ENCODE measurements at regions not wholly inside any gene's neighbourhood (a gene's known extent, or its start where the extent isn't known, plus 50 kb on each side); places are given as distances from the start of the nearest gene placed in this dataset.

- Histone ChIP-seq H3K27me3 (ENCODE audit: control insufficient read depth, insufficient read depth, low read length) (no peaks in the 10 kb centered on the region), H3K27ac (ENCODE audit: low read depth, low read length) (no peak overlapping the region), H3K4me1 (ENCODE audit: control insufficient read depth, insufficient read depth, low read length) (peaks cover 3% of the 10 kb centered on the region), H3K4me3 (ENCODE audit: low read depth, low read length) (no peak overlapping the region), H3K9me3 (ENCODE audit: control insufficient read depth, insufficient read depth, low read length) (no peaks in the 10 kb centered on the region), H3K36me3 (ENCODE audit: control insufficient read depth, insufficient read depth, low read length) (no peaks in the 10 kb centered on the region)
- WGBS (ENCODE audit: insufficient coverage): 54% methylated on average over 3 of the region's 7 CpGs
- DNase-seq (ENCODE audit: low read depth in 4 of 6, low spot score in 6 of 6): no peak
These were observed 172.4 kb downstream of the FBXO15 start for GRCh38 chr18:73975266-73975665.

GRCh38 chr18:73973972-73974371 lies 173.7 kb downstream of the FBXO15 start:
- Histone ChIP-seq H3K36me3 (ENCODE audit: control insufficient read depth, insufficient read depth, low read length) (no peaks in the 10 kb centered on the region), H3K4me3 (ENCODE audit: low read depth, low read length) (no peak overlapping the region), H3K9me3 (ENCODE audit: control insufficient read depth, insufficient read depth, low read length) (no peaks in the 10 kb centered on the region), H3K27ac (ENCODE audit: low read depth, low read length) (no peak overlapping the region), H3K27me3 (ENCODE audit: control insufficient read depth, insufficient read depth, low read length) (no peaks in the 10 kb centered on the region), H3K4me1 (ENCODE audit: control insufficient read depth, insufficient read depth, low read length) (peaks cover 3% of the 10 kb centered on the region)
- 95% methylated on average over 2 of the region's 4 CpGs for WGBS (ENCODE audit: insufficient coverage)
- DNase-seq (ENCODE audit: low read depth in 4 of 6, low spot score in 6 of 6): no peak

- no peaks in the 10 kb centered on the region for H3K4me1 ChIP-seq (ENCODE audit: control insufficient read depth, insufficient read depth, low read length)
- no peaks in the 10 kb centered on the region for H3K27me3 ChIP-seq (ENCODE audit: control insufficient read depth, insufficient read depth, low read length)
- H3K9me3 ChIP-seq (ENCODE audit: control insufficient read depth, insufficient read depth, low read length): no peaks in the 10 kb centered on the region
- DNase-seq (ENCODE audit: low read depth in 4 of 6, low spot score in 6 of 6): peak in 1 of 6 donors; percentile 48
- no peak overlapping the region for H3K27ac ChIP-seq (ENCODE audit: low read depth, low read length)
- no peak overlapping the region for H3K4me3 ChIP-seq (ENCODE audit: low read depth, low read length)
- H3K36me3 ChIP-seq (ENCODE audit: control insufficient read depth, insufficient read depth, low read length): no peaks in the 10 kb centered on the region
- no CpG with 5 or more reads among the region's 2 CpGs for WGBS (ENCODE audit: insufficient coverage)
These were observed 180.7 kb downstream of the FBXO15 start for GRCh38 chr18:73966954-73967353.

GRCh38 chr18:73962256-73962655 lies 185.4 kb downstream of the FBXO15 start:
- Histone ChIP-seq H3K27ac (ENCODE audit: low read depth, low read length) (no peak overlapping the region), H3K9me3 (ENCODE audit: control insufficient read depth, insufficient read depth, low read length) (no peaks in the 10 kb centered on the region), H3K4me3 (ENCODE audit: low read depth, low read length) (no peak overlapping the region), H3K36me3 (ENCODE audit: control insufficient read depth, insufficient read depth, low read length) (no peaks in the 10 kb centered on the region), H3K27me3 (ENCODE audit: control insufficient read depth, insufficient read depth, low read length) (no peaks in the 10 kb centered on the region), H3K4me1 (ENCODE audit: control insufficient read depth, insufficient read depth, low read length) (no peaks in the 10 kb centered on the region)
- no CpG with 5 or more reads among the region's 3 CpGs for WGBS (ENCODE audit: insufficient coverage)
- no peak for DNase-seq (ENCODE audit: low read depth in 4 of 6, low spot score in 6 of 6)

GRCh38 chr18:73961804-73962203 lies 185.8 kb downstream of the FBXO15 start:
- DNase-seq (ENCODE audit: low read depth in 4 of 6, low spot score in 6 of 6): no peak
- H3K9me3 ChIP-seq (ENCODE audit: control insufficient read depth, insufficient read depth, low read length): no peaks in the 10 kb centered on the region
- H3K27ac ChIP-seq (ENCODE audit: low read depth, low read length): no peak overlapping the region
- H3K4me3 ChIP-seq (ENCODE audit: low read depth, low read length): no peak overlapping the region
- no peaks in the 10 kb centered on the region for H3K4me1 ChIP-seq (ENCODE audit: control insufficient read depth, insufficient read depth, low read length)
- H3K27me3 ChIP-seq (ENCODE audit: control insufficient read depth, insufficient read depth, low read length): no peaks in the 10 kb centered on the region
- no peaks in the 10 kb centered on the region for H3K36me3 ChIP-seq (ENCODE audit: control insufficient read depth, insufficient read depth, low read length)

- H3K36me3 ChIP-seq (ENCODE audit: control insufficient read depth, insufficient read depth, low read length): no peaks in the 10 kb centered on the region
- no peaks in the 10 kb centered on the region for H3K4me1 ChIP-seq (ENCODE audit: control insufficient read depth, insufficient read depth, low read length)
- no peak for DNase-seq (ENCODE audit: low read depth in 4 of 6, low spot score in 6 of 6)
- H3K9me3 ChIP-seq (ENCODE audit: control insufficient read depth, insufficient read depth, low read length): no peaks in the 10 kb centered on the region
- H3K4me3 ChIP-seq (ENCODE audit: low read depth, low read length): no peak overlapping the region
- H3K27me3 ChIP-seq (ENCODE audit: control insufficient read depth, insufficient read depth, low read length): no peaks in the 10 kb centered on the region
- H3K27ac ChIP-seq (ENCODE audit: low read depth, low read length): no peak overlapping the region
- WGBS (ENCODE audit: insufficient coverage): 64% methylated on average over 3 of the region's 5 CpGs
These were observed 188.3 kb downstream of the FBXO15 start for GRCh38 chr18:73959352-73959751.

GRCh38 chr18:73954268-73954667 lies 193.4 kb downstream of the FBXO15 start:
- no peak overlapping the region for H3K4me3 ChIP-seq (ENCODE audit: low read depth, low read length)
- WGBS (ENCODE audit: insufficient coverage): 55% methylated on average over 2 of the region's 4 CpGs
- H3K36me3 ChIP-seq (ENCODE audit: control insufficient read depth, insufficient read depth, low read length): no peaks in the 10 kb centered on the region
- no peaks in the 10 kb centered on the region for H3K27me3 ChIP-seq (ENCODE audit: control insufficient read depth, insufficient read depth, low read length)
- DNase-seq (ENCODE audit: low read depth in 4 of 6, low spot score in 6 of 6): no peak
- no peak overlapping the region for H3K27ac ChIP-seq (ENCODE audit: low read depth, low read length)
- no peaks in the 10 kb centered on the region for H3K4me1 ChIP-seq (ENCODE audit: control insufficient read depth, insufficient read depth, low read length)
- no peaks in the 10 kb centered on the region for H3K9me3 ChIP-seq (ENCODE audit: control insufficient read depth, insufficient read depth, low read length)

GRCh38 chr18:73952296-73952946 lies 195.2 kb downstream of the FBXO15 start:
- Histone ChIP-seq H3K4me3 (ENCODE audit: low read depth, low read length) (no peak overlapping the region), H3K9me3 (ENCODE audit: control insufficient read depth, insufficient read depth, low read length) (no peaks in the 10 kb centered on the region), H3K36me3 (ENCODE audit: control insufficient read depth, insufficient read depth, low read length) (no peaks in the 10 kb centered on the region), H3K27me3 (ENCODE audit: control insufficient read depth, insufficient read depth, low read length) (no peaks in the 10 kb centered on the region), H3K27ac (ENCODE audit: low read depth, low read length) (no peak overlapping the region), H3K4me1 (ENCODE audit: control insufficient read depth, insufficient read depth, low read length) (no peaks in the 10 kb centered on the region)
- 52% methylated on average over 4 of the region's 7 CpGs for WGBS (ENCODE audit: insufficient coverage)
- no peak for DNase-seq (ENCODE audit: low read depth in 4 of 6, low spot score in 6 of 6)

GRCh38 chr18:73950116-73950700 lies 197.4 kb downstream of the FBXO15 start:
- H3K27me3 ChIP-seq (ENCODE audit: control insufficient read depth, insufficient read depth, low read length): no peaks in the 10 kb centered on the region
- H3K36me3 ChIP-seq (ENCODE audit: control insufficient read depth, insufficient read depth, low read length): no peaks in the 10 kb centered on the region
- H3K4me1 ChIP-seq (ENCODE audit: control insufficient read depth, insufficient read depth, low read length): no peaks in the 10 kb centered on the region
- no peaks in the 10 kb centered on the region for H3K9me3 ChIP-seq (ENCODE audit: control insufficient read depth, insufficient read depth, low read length)
- H3K4me3 ChIP-seq (ENCODE audit: low read depth, low read length): no peak overlapping the region
- no CpG with 5 or more reads among the region's 2 CpGs for WGBS (ENCODE audit: insufficient coverage)
- DNase-seq (ENCODE audit: low read depth in 4 of 6, low spot score in 6 of 6): no peak
- H3K27ac ChIP-seq (ENCODE audit: low read depth, low read length): no peak overlapping the region

GRCh38 chr18:73948497-73948896 lies 199.1 kb downstream of the FBXO15 start:
- Histone ChIP-seq H3K4me1 (ENCODE audit: control insufficient read depth, insufficient read depth, low read length) (no peaks in the 10 kb centered on the region), H3K4me3 (ENCODE audit: low read depth, low read length) (no peak overlapping the region), H3K9me3 (ENCODE audit: control insufficient read depth, insufficient read depth, low read length) (no peaks in the 10 kb centered on the region), H3K27me3 (ENCODE audit: control insufficient read depth, insufficient read depth, low read length) (no peaks in the 10 kb centered on the region), H3K27ac (ENCODE audit: low read depth, low read length) (no peak overlapping the region), H3K36me3 (ENCODE audit: control insufficient read depth, insufficient read depth, low read length) (no peaks in the 10 kb centered on the region)
- WGBS (ENCODE audit: insufficient coverage): no CpG with 5 or more reads among the region's 3 CpGs
- DNase-seq (ENCODE audit: low read depth in 4 of 6, low spot score in 6 of 6): no peak
